ENCODE measurements at regions not wholly inside any gene's neighbourhood (a gene's known extent, or its start where the extent isn't known, plus 50 kb on each side); places are given as distances from the start of the nearest gene placed in this dataset.

DNA sequence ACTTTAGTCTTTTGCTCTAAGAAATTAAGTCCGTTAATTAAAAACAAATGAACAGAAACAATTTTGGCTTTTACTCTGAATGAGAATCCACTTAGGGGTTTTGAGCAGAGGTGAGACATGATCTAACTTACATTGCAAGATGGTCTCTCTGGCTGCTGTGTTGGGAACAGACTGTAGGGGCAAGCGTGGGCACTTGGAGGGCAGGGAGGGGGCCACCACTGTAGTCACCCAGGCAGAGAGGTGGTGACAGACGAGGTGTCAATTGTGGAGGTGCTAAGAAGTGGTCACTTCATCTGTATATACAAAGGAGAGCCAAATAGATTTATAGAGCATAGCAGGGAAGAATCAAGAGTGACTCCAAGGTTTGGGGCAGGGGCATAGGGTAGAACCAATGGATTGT, 71.1 kb upstream of the IRF2BP2 start (continued):
- TF ChIP-seq, protein P1, sequence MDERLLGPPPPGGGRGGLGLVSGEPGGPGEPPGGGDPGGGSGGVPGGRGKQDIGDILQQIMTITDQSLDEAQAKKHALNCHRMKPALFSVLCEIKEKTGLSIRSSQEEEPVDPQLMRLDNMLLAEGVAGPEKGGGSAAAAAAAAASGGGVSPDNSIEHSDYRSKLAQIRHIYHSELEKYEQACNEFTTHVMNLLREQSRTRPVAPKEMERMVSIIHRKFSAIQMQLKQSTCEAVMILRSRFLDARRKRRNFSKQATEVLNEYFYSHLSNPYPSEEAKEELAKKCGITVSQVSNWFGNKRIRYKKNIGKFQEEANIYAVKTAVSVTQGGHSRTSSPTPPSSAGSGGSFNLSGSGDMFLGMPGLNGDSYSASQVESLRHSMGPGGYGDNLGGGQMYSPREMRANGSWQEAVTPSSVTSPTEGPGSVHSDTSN (CRISPR knock-in tag; IDR thresholded peaks at IDR 0.05; ENCODE audit: low read depth), result no peak
- TF ChIP-seq, protein P1 (tag; conservative IDR thresholded peaks at IDR 0.05; ENCODE audit: low read depth), result no peak
- no peak for TF ChIP-seq TFAM (CRISPR knock-in tag; conservative IDR thresholded peaks at IDR 0.05)
- TF ChIP-seq, protein P2, sequence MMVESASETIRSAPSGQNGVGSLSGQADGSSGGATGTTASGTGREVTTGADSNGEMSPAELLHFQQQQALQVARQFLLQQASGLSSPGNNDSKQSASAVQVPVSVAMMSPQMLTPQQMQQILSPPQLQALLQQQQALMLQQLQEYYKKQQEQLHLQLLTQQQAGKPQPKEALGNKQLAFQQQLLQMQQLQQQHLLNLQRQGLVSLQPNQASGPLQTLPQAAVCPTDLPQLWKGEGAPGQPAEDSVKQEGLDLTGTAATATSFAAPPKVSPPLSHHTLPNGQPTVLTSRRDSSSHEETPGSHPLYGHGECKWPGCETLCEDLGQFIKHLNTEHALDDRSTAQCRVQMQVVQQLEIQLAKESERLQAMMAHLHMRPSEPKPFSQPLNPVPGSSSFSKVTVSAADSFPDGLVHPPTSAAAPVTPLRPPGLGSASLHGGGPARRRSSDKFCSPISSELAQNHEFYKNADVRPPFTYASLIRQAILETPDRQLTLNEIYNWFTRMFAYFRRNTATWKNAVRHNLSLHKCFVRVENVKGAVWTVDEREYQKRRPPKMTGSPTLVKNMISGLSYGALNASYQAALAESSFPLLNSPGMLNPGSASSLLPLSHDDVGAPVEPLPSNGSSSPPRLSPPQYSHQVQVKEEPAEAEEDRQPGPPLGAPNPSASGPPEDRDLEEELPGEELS (CRISPR knock-in tag; IDR thresholded peaks at IDR 0.05; ENCODE audit: borderline replicate concordance), result no peak
- TF ChIP-seq C11orf30 (IDR thresholded peaks at IDR 0.05; ENCODE audit: low read depth), result no peak
- no peak for TF ChIP-seq CXXC5 (CRISPR knock-in tag; IDR thresholded peaks at IDR 0.05)
- TF ChIP-seq XRCC3 (IDR thresholded peaks at IDR 0.05), result no peak

Measured in K562 (cell line).